ENCODE measurements at regions not wholly inside any gene's neighbourhood (a gene's known extent, or its start where the extent isn't known, plus 50 kb on each side); places are given as distances from the start of the nearest gene placed in this dataset.

GRCh38 chr5:125376059-125376641 lies 629.7 kb upstream of the ZNF608 start:
- TF ChIP-seq CTCF (IDR thresholded peaks at IDR 0.05) (no peak), POLR2A (IDR thresholded peaks at IDR 0.05) (no peak), EP300 (IDR thresholded peaks at IDR 0.05) (no peak)

Measured in sigmoid colon (tissue), 4 donors.